HEK293T (cell line): ENCODE measurements at regions not wholly inside any gene's neighbourhood (a gene's known extent, or its start where the extent isn't known, plus 50 kb on each side); places are given as distances from the start of the nearest gene placed in this dataset.

Experiments used
- BHLHE40 ChIP-seq: fragments of 450-650 bp; IDR thresholded peaks from 2 replicates; pipeline ENCODE4 v1.6.1; 2016; ENCODE audit warnings: mild to moderate bottlenecking, moderate library complexity, borderline replicate concordance
- ELF4 ChIP-seq: fragments of 450-650 bp; IDR thresholded peaks from 2 replicates; pipeline ENCODE4 v1.6.1; 2017; ENCODE audit warnings: antibody characterized with exemption
- FOXA1 ChIP-seq: fragments of 450-650 bp; IDR thresholded peaks from 2 replicates; pipeline ENCODE4 v1.6.1; 2016; ENCODE audit warnings: mild to moderate bottlenecking
- FOXK2 ChIP-seq: fragments of 450-650 bp; IDR thresholded peaks from 2 replicates; pipeline ENCODE4 v1.6.1; 2016; ENCODE audit warnings: mild to moderate bottlenecking
- FOXM1 ChIP-seq: fragments of 450-650 bp; IDR thresholded peaks from 2 replicates; pipeline ENCODE4 v1.6.1; 2017; ENCODE audit warnings: mild to moderate bottlenecking, borderline replicate concordance
- NFRKB ChIP-seq: fragments of 450-650 bp; IDR thresholded peaks from 2 replicates; pipeline ENCODE4 v1.6.1; 2016; ENCODE audit warnings: mild to moderate bottlenecking, moderate library complexity
- SP1 ChIP-seq: fragments of 450-650 bp; IDR thresholded peaks from 2 replicates; pipeline ENCODE4 v1.6.1; 2017
- SUZ12 ChIP-seq: fragments of 450-650 bp; IDR thresholded peaks from 2 replicates; pipeline ENCODE4 v1.6.1; 2016; ENCODE audit warnings: mild to moderate bottlenecking
- TARDBP ChIP-seq: fragments of 450-650 bp; IDR thresholded peaks from 2 replicates; pipeline ENCODE4 v1.6.1; 2016
- ZNF384 ChIP-seq: fragments of 450-650 bp; IDR thresholded peaks from 2 replicates; pipeline ENCODE4 v1.6.1; 2016
- TF ChIP-seq, protein P1 (sequence below): fragments of 450-650 bp; IDR thresholded peaks from 2 replicates; pipeline ENCODE4 v1.6.1; 2016

DNA sequence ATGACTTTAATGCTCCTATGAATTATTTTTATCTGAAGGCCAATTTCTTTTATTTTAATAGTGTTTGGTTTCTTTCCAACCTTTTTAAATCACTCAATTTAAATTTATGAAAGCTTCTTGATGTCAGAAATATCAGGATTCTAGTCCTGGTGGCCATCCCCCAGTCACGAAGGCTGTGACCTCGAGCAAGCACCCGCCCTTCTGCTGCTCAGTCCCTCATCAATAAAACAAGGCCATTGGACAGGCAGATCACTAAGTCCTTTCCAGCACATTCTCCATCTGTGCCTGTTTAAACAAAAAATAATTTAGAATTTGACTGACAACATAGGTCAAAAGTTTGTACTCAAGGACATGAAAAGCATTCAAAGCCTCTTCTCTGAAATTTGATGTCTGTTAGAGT is 483.6 kb upstream of the VRK2 start:
- TF ChIP-seq FOXK2 (no peak), TARDBP (no peak), ELF4 (no peak), BHLHE40 (no peak), FOXA1 (no peak), SP1 (no peak), NFRKB (no peak), ZNF384 (no peak), FOXM1 (no peak), SUZ12 (no peak)
- TF ChIP-seq, protein P1, sequence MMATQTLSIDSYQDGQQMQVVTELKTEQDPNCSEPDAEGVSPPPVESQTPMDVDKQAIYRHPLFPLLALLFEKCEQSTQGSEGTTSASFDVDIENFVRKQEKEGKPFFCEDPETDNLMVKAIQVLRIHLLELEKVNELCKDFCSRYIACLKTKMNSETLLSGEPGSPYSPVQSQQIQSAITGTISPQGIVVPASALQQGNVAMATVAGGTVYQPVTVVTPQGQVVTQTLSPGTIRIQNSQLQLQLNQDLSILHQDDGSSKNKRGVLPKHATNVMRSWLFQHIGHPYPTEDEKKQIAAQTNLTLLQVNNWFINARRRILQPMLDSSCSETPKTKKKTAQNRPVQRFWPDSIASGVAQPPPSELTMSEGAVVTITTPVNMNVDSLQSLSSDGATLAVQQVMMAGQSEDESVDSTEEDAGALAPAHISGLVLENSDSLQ: no peak
